Thyroid gland (tissue), 4 donors: ENCODE measurements at regions not wholly inside any gene's neighbourhood (a gene's known extent, or its start where the extent isn't known, plus 50 kb on each side); places are given as distances from the start of the nearest gene placed in this dataset.

ENCODE experiments used
- DNase-seq, 2 donors: peaks; one replicate each; pipeline ENCODE4 v3.0.0-alpha.2; 2019
- H3K27ac ChIP-seq, 3 donors: fragments of 200-600 bp; sonication (generic); 1 replicate in 2 of 3; 2 replicates in 1 of 3; pipeline ENCODE4 v1.5.1; 2016 to 2019; ENCODE audit warnings: mild to moderate bottlenecking in 1 of 3, moderate library complexity in 1 of 3
- H3K27me3 ChIP-seq: fragments of 200-600 bp; sonication (generic); one replicate; pipeline ENCODE4 v1.5.1; 2019
- H3K36me3 ChIP-seq, 2 donors: fragments of 200-600 bp; sonication (generic); one replicate each; pipeline ENCODE4 v1.5.1; 2016 to 2019
- H3K4me1 ChIP-seq, 2 donors: fragments of 200-600 bp; sonication (generic); one replicate each; pipeline ENCODE4 v1.5.1; 2017 to 2019
- H3K4me3 ChIP-seq, 3 donors: fragments of 200-600 bp; sonication (generic); replicated peaks in 1 of 3; 1 replicate in 2 of 3; 2 replicates in 1 of 3; pipeline ENCODE4 v1.5.1; 2016; ENCODE audit warnings: mild to moderate bottlenecking in 1 of 3
- H3K9me3 ChIP-seq: fragments of 200-600 bp; sonication (generic); one replicate; pipeline ENCODE4 v1.5.1; 2017
- POLR2A ChIP-seq, 2 donors: fragments of 450-650 bp; IDR thresholded peaks; one replicate each; pipeline ENCODE4 v1.6.1; 2017; ENCODE audit warnings: antibody characterized with exemption in 2 of 2, mild to moderate bottlenecking in 2 of 2, moderate library complexity in 1 of 2
- WGBS, 2 donors: methylation state at CpG; one replicate each; pipeline ENCODE4 v1.1.5; 2017; 5-methylcytosine and 5-hydroxymethylcytosine counted together
- intact Hi-C: fragments of 100-400 bp; cut with DNase I; formaldehyde crosslinking; loops from one replicate; pipeline ENCODE4 v1.15.1; 2023
- TF ChIP-seq, protein P1 (sequence below), 6 experiments: fragments of 200-600 bp in 3 of 6; fragments of 450-650 bp in 3 of 6; sonication (generic) in 3 of 6; IDR thresholded peaks; one replicate each; pipeline ENCODE4 v1.5.1; 2016 to 2019; ENCODE audit warnings: antibody characterized with exemption in 6 of 6, mild to moderate bottlenecking in 2 of 6, inconsistent platforms in 1 of 6, moderate library complexity in 1 of 6

DNA sequence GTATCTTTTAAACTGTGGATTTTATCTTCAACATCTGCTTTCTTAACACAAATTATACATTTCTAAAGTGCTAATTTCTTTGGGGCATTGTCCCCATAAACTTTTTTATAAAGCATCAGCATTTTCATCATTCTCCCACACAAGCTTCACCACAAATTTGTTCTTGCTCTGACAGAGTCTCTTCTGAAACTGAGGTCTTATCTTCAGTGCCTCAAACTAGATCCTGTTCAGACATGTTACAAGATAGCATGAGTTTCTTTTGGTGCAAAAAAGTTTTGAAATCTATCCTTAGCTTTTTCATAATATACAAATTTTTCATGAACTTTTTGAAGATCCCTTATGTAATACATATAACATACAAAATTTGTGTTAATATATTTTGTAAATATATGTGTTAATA lies 346.6 kb downstream of the IPMK start:
- no peak overlapping the region for H3K27ac ChIP-seq
- no peak overlapping the region for H3K4me3 ChIP-seq
- no peaks in the 10 kb centered on the region for H3K36me3 ChIP-seq
- no peaks in the 10 kb centered on the region for H3K27me3 ChIP-seq
- H3K4me1 ChIP-seq: no peaks in the 10 kb centered on the region
- no peaks in the 10 kb centered on the region for H3K9me3 ChIP-seq
- intact Hi-C loops: no loop called here
- TF ChIP-seq, protein P1, sequence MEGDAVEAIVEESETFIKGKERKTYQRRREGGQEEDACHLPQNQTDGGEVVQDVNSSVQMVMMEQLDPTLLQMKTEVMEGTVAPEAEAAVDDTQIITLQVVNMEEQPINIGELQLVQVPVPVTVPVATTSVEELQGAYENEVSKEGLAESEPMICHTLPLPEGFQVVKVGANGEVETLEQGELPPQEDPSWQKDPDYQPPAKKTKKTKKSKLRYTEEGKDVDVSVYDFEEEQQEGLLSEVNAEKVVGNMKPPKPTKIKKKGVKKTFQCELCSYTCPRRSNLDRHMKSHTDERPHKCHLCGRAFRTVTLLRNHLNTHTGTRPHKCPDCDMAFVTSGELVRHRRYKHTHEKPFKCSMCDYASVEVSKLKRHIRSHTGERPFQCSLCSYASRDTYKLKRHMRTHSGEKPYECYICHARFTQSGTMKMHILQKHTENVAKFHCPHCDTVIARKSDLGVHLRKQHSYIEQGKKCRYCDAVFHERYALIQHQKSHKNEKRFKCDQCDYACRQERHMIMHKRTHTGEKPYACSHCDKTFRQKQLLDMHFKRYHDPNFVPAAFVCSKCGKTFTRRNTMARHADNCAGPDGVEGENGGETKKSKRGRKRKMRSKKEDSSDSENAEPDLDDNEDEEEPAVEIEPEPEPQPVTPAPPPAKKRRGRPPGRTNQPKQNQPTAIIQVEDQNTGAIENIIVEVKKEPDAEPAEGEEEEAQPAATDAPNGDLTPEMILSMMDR (IDR thresholded peaks at IDR 0.05): no peak
- no peak for TF ChIP-seq POLR2A (IDR thresholded peaks at IDR 0.05)
- DNase-seq: no peak

- no peak for TF ChIP-seq POLR2A (IDR thresholded peaks at IDR 0.05)
- TF ChIP-seq, protein P1 (IDR thresholded peaks at IDR 0.05): no peak
- intact Hi-C loops: no loop called here
- DNase-seq: no peak
- no peak overlapping the region for H3K4me3 ChIP-seq
- H3K36me3 ChIP-seq: no peaks in the 10 kb centered on the region
- WGBS, 2 donors: 86 to 89% methylated on average over 1 of the region's 1 CpG
- no peaks in the 10 kb centered on the region for H3K27me3 ChIP-seq
- no peaks in the 10 kb centered on the region for H3K9me3 ChIP-seq
- no peaks in the 10 kb centered on the region for H3K4me1 ChIP-seq
- no peak overlapping the region for H3K27ac ChIP-seq
These were observed 347.8 kb downstream of the IPMK start for GRCh38 chr10:57919864-57920263.

DNA sequence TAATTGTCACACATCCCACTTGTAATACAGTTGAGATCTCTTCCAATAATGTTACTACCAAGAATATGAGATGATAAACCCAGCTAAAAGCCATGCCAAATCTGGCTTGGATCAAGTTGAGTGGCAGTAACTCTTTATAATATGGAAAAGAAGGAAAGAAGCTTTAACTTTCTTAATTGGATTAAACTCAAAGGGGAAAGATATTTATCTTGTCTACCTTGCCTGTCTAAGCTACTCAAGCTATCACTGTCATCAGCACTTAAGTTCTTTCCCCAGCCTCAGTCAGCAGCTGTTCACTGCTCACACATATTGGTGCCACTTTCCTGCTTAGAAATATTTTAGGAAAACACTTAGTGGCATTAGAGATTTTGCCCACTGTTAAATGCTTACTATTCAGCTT lies 350.7 kb downstream of the IPMK start:
- intact Hi-C loops: no loop called here
- no peak for DNase-seq
- Histone ChIP-seq H3K27ac (no peak overlapping the region), H3K9me3 (no peaks in the 10 kb centered on the region), H3K27me3 (no peaks in the 10 kb centered on the region), H3K4me3 (no peak overlapping the region), H3K4me1 (no peaks in the 10 kb centered on the region), H3K36me3 (no peaks in the 10 kb centered on the region)
- no peak for TF ChIP-seq POLR2A (IDR thresholded peaks at IDR 0.05)

- Histone ChIP-seq H3K4me3 (no peak overlapping the region), H3K36me3 (no peaks in the 10 kb centered on the region), H3K27me3 (no peaks in the 10 kb centered on the region), H3K27ac (no peak overlapping the region), H3K4me1 (no peaks in the 10 kb centered on the region), H3K9me3 (no peaks in the 10 kb centered on the region)
- DNase-seq: no peak
- TF ChIP-seq POLR2A (IDR thresholded peaks at IDR 0.05): no peak
- TF ChIP-seq, protein P1 (IDR thresholded peaks at IDR 0.05): no peak
- intact Hi-C loops: no loop called here
- 77 to 82% methylated on average over 2 of the region's 2 CpGs for WGBS, 2 donors
These were observed 361.8 kb downstream of the IPMK start for GRCh38 chr10:57905861-57906260.

DNA sequence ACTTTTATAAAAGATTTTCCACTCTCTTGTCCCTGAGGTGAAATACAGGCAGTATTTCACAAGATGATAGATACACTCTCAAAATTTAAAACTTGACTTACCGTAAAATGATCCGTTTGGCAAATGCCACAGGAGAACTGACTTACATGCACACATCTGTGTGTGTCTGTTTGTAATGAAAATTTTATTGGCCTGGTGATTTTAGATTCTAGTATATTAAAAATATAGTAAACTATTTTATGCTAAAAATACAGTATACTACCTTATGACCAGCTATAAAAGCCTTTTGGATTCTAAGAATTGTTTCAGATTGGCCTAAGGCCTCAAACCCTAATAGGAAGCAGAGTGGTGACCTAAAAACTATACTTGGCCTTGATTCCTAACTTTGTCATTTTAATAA lies 362.7 kb downstream of the IPMK start:
- intact Hi-C loops: no loop called here
- H3K9me3 ChIP-seq: no peaks in the 10 kb centered on the region
- H3K27me3 ChIP-seq: no peaks in the 10 kb centered on the region
- H3K27ac ChIP-seq: no peak overlapping the region
- no peaks in the 10 kb centered on the region for H3K36me3 ChIP-seq
- no peak overlapping the region for H3K4me3 ChIP-seq
- TF ChIP-seq, protein P1 (IDR thresholded peaks at IDR 0.05): no peak
- no peak for TF ChIP-seq POLR2A (IDR thresholded peaks at IDR 0.05)
- DNase-seq: no peak
- 85 to 96% methylated on average over 2 of the region's 2 CpGs for WGBS, 2 donors
- no peaks in the 10 kb centered on the region for H3K4me1 ChIP-seq

GRCh38 chr10:57898231-57898630 lies 369.5 kb downstream of the IPMK start:
- H3K36me3 ChIP-seq: no peaks in the 10 kb centered on the region
- H3K27me3 ChIP-seq: no peaks in the 10 kb centered on the region
- WGBS, 2 donors: 81 to 85% methylated on average over 4 of the region's 4 CpGs
- H3K4me3 ChIP-seq: no peak overlapping the region
- no peaks in the 10 kb centered on the region for H3K9me3 ChIP-seq
- intact Hi-C loops: no loop called here
- no peak for TF ChIP-seq POLR2A (IDR thresholded peaks at IDR 0.05)
- TF ChIP-seq, protein P1 (IDR thresholded peaks at IDR 0.05): no peak
- no peaks in the 10 kb centered on the region for H3K4me1 ChIP-seq
- no peak for DNase-seq
- no peak overlapping the region for H3K27ac ChIP-seq
